ENCODE measurements at regions not wholly inside any gene's neighbourhood (a gene's known extent, or its start where the extent isn't known, plus 50 kb on each side); places are given as distances from the start of the nearest gene placed in this dataset.

DNA sequence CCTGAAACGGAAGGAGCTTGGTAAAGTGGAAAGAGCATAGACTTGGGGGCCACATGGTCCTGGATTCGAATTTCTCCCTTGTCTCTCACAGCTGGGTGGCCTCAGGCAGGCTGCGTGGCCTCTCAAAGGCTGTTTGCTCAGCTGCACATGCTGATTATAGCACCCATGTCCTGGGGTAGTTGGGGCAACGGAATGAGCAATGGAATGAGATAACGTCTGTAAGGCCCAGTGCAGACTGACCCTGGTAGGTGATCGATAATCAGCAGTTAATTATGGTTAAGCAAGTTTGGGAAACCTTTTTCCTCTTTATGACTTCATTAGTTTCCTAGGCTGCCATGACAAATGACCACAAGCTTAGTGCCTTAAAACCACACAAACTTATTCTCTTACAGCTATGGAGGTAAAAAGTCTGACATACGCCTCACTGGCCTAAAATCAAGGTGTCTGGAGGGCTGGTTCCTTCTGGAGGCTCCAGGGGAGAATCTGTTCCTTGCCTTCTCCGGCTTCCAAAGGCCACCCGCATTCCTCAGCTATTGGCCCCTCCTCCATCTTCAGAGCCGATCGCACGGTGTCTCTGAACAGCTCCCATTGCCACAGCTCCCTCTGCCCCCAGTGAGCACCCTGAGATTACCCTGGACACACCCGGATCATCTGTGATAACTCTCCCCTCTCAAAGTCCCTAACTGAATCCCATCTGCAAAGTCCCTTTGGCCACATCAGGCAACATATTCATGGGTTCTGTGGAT is 294.9 kb upstream of the FOXF1 start:
- Histone ChIP-seq H3K9me3 (ENCODE audit: control insufficient read depth in 1 of 2, insufficient read depth in 1 of 2, low read depth in 1 of 2, low read length in 2 of 2) (no peaks in the 10 kb centered on the region), H3K4me2 (ENCODE audit: low read length) (no peak overlapping the region), H3K36me3 (ENCODE audit: control insufficient read depth in 1 of 2, insufficient read depth in 2 of 2, low read length in 2 of 2) (no peaks in the 10 kb centered on the region), H3K9me2 (ENCODE audit: insufficient read depth) (no peaks in the 10 kb centered on the region), H3K27me3 (ENCODE audit: insufficient read depth, low read length) (peaks cover 6% of the 10 kb centered on the region; the same call in 1 of the 2 replicates), H3K27ac (ENCODE audit: low read depth, low read length) (no peak overlapping the region), H4K20me1 (ENCODE audit: insufficient read depth) (no peaks in the 10 kb centered on the region), H2AFZ (ENCODE audit: low read depth, low read length, poor library complexity, severe bottlenecking) (no peak overlapping the region), H3K4me3 (replicated peaks in 1 of 2; ENCODE audit: low read depth in 1 of 2, low read length in 2 of 2) (no peak overlapping the region), H3K9ac (ENCODE audit: low read length) (no peak overlapping the region), H3K4me1 (ENCODE audit: control insufficient read depth in 1 of 2, insufficient read depth in 2 of 2, low read length in 2 of 2) (peaks cover 4 to 11% of the 10 kb centered on the region in 2 experiments; a peak in 3 of 4 replicates), H3K79me2 (ENCODE audit: insufficient read depth, low read length) (no peaks in the 10 kb centered on the region)
- POLR2A ChIA-PET = no interaction called here
- CTCF ChIA-PET = interaction anchor here (1.2 kb wide), 1 partner anchor 37 kb away, joined by 3 read pairs; no protein-coding TSS in a partner anchor
- RAD21 ChIA-PET (ENCODE audit: low non-redundant PET in 1 of 2, low total read pairs in 2 of 2, uncharacterized antibody in 2 of 2, unreplicated experiment in 2 of 2) = interaction anchor here in 1 of 2 experiments (0.7 kb wide), 1 partner anchor 394 kb away, joined by 4 read pairs; no protein-coding TSS in a partner anchor
- intact Hi-C loops (cut with micrococcal nuclease) = no loop called here
- TF ChIP-seq, protein P1, sequence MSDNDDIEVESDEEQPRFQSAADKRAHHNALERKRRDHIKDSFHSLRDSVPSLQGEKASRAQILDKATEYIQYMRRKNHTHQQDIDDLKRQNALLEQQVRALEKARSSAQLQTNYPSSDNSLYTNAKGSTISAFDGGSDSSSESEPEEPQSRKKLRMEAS (IDR thresholded peaks at IDR 0.05) = no peak
- TF ChIP-seq, protein P2, sequence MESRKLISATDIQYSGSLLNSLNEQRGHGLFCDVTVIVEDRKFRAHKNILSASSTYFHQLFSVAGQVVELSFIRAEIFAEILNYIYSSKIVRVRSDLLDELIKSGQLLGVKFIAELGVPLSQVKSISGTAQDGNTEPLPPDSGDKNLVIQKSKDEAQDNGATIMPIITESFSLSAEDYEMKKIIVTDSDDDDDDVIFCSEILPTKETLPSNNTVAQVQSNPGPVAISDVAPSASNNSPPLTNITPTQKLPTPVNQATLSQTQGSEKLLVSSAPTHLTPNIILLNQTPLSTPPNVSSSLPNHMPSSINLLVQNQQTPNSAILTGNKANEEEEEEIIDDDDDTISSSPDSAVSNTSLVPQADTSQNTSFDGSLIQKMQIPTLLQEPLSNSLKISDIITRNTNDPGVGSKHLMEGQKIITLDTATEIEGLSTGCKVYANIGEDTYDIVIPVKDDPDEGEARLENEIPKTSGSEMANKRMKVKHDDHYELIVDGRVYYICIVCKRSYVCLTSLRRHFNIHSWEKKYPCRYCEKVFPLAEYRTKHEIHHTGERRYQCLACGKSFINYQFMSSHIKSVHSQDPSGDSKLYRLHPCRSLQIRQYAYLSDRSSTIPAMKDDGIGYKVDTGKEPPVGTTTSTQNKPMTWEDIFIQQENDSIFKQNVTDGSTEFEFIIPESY (IDR thresholded peaks at IDR 0.05; ENCODE audit: extremely low read depth, insufficient replicate concordance, low read length) = no peak
- TF ChIP-seq, protein P3, sequence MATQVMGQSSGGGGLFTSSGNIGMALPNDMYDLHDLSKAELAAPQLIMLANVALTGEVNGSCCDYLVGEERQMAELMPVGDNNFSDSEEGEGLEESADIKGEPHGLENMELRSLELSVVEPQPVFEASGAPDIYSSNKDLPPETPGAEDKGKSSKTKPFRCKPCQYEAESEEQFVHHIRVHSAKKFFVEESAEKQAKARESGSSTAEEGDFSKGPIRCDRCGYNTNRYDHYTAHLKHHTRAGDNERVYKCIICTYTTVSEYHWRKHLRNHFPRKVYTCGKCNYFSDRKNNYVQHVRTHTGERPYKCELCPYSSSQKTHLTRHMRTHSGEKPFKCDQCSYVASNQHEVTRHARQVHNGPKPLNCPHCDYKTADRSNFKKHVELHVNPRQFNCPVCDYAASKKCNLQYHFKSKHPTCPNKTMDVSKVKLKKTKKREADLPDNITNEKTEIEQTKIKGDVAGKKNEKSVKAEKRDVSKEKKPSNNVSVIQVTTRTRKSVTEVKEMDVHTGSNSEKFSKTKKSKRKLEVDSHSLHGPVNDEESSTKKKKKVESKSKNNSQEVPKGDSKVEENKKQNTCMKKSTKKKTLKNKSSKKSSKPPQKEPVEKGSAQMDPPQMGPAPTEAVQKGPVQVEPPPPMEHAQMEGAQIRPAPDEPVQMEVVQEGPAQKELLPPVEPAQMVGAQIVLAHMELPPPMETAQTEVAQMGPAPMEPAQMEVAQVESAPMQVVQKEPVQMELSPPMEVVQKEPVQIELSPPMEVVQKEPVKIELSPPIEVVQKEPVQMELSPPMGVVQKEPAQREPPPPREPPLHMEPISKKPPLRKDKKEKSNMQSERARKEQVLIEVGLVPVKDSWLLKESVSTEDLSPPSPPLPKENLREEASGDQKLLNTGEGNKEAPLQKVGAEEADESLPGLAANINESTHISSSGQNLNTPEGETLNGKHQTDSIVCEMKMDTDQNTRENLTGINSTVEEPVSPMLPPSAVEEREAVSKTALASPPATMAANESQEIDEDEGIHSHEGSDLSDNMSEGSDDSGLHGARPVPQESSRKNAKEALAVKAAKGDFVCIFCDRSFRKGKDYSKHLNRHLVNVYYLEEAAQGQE (IDR thresholded peaks at IDR 0.05; ENCODE audit: low read depth) = no peak
- TF ChIP-seq POLR2A (IDR thresholded peaks at IDR 0.05; ENCODE audit: borderline replicate concordance, extremely low read depth, insufficient read depth, insufficient read length) (no peak), EZH2 (IDR thresholded peaks at IDR 0.05) (no peak), JUND (IDR thresholded peaks at IDR 0.05) (no peak), EZH2phosphoT487 (IDR thresholded peaks at IDR 0.05; ENCODE audit: borderline replicate concordance) (no peak), SRF (IDR thresholded peaks at IDR 0.05; ENCODE audit: low read depth) (no peak), SIN3A (IDR thresholded peaks at IDR 0.05; ENCODE audit: low read depth) (no peak), RAD21 (IDR thresholded peaks at IDR 0.05; ENCODE audit: low read depth) (no peak), TCF7L2 (IDR thresholded peaks at IDR 0.05; ENCODE audit: borderline replicate concordance, extremely low read depth, insufficient read depth, insufficient read length) (no peak), YY1 (IDR thresholded peaks at IDR 0.05; ENCODE audit: extremely low read depth, insufficient replicate concordance, low read depth, low read length) (no peak), ELF1 (IDR thresholded peaks at IDR 0.05; ENCODE audit: borderline replicate concordance, low read depth) (no peak)
- TF ChIP-seq, protein P4, sequence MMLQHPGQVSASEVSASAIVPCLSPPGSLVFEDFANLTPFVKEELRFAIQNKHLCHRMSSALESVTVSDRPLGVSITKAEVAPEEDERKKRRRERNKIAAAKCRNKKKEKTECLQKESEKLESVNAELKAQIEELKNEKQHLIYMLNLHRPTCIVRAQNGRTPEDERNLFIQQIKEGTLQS (IDR thresholded peaks at IDR 0.05) = no peak
- DNase-seq (ENCODE audit: low read depth, low spot score) = no peak
- ATAC-seq = no peak
- BruUV-seq (replicated peaks) = no TSS peak
